Femur (tissue), 1 donor: ENCODE measurements at regions not wholly inside any gene's neighbourhood (a gene's known extent, or its start where the extent isn't known, plus 50 kb on each side); places are given as distances from the start of the nearest gene placed in this dataset.
"Not testable (repeated sequence)": the region's sequence is repeated elsewhere in the genome, so short reads cannot be mapped to it uniquely, and the experiment has no call there.

ENCODE experiments used
- DNase-seq: peaks from one replicate; pipeline ENCODE4 v3.0.0-alpha.2; 2017

- DNase-seq, result no peak
These were observed 68.9 kb downstream of the CYP26B1 start for GRCh38 chr2:72078773-72079172.

- DNase-seq, result no peak
These were observed 69.9 kb downstream of the CYP26B1 start for GRCh38 chr2:72077702-72078169.

GRCh38 chr2:72073373-72073772, 74.3 kb downstream of the CYP26B1 start:
- not testable (repeated sequence) for DNase-seq

- DNase-seq, result not testable (repeated sequence)
These were observed 83.5 kb downstream of the CYP26B1 start for GRCh38 chr2:72064197-72064596.

- DNase-seq, result no peak
These were observed 85.3 kb downstream of the CYP26B1 start for GRCh38 chr2:72062336-72062735.

- no peak for DNase-seq
These were observed 90.4 kb downstream of the CYP26B1 start for GRCh38 chr2:72057308-72057707.

- no peak for DNase-seq
These were observed 95.6 kb downstream of the CYP26B1 start for GRCh38 chr2:72051971-72052505.

- no peak for DNase-seq
These were observed 96.5 kb downstream of the CYP26B1 start for GRCh38 chr2:72051204-72051603.

GRCh38 chr2:72050734-72051133, 96.9 kb downstream of the CYP26B1 start:
- no peak for DNase-seq

- no peak for DNase-seq
These were observed 98.7 kb downstream of the CYP26B1 start for GRCh38 chr2:72048881-72049477.

GRCh38 chr2:72043985-72044384, 103.7 kb downstream of the CYP26B1 start:
- DNase-seq, result no peak

GRCh38 chr2:72041638-72042111, 106.0 kb downstream of the CYP26B1 start:
- DNase-seq, result no peak

GRCh38 chr2:72040629-72041571, 106.8 kb downstream of the CYP26B1 start:
- no peak for DNase-seq

- DNase-seq, result no peak
These were observed 109.1 kb downstream of the CYP26B1 start for GRCh38 chr2:72038524-72038923.

GRCh38 chr2:72037261-72037666, 110.4 kb downstream of the CYP26B1 start:
- DNase-seq, result no peak

GRCh38 chr2:72036595-72036994, 111.1 kb downstream of the CYP26B1 start:
- no peak for DNase-seq

- DNase-seq, result no peak
These were observed 111.5 kb downstream of the CYP26B1 start for GRCh38 chr2:72036173-72036545.

GRCh38 chr2:72035518-72036172, 112.0 kb downstream of the CYP26B1 start:
- peak; percentile 12 for DNase-seq

GRCh38 chr2:72034353-72035095, 113.1 kb downstream of the CYP26B1 start:
- DNase-seq, result peak; percentile 5

GRCh38 chr2:72033636-72034035, 114.0 kb downstream of the CYP26B1 start:
- peak; percentile 9 for DNase-seq

- peak; percentile 10 for DNase-seq
These were observed 115.1 kb downstream of the CYP26B1 start for GRCh38 chr2:72032481-72033041.
